Stomach (tissue), 4 donors: ENCODE measurements at regions not wholly inside any gene's neighbourhood (a gene's known extent, or its start where the extent isn't known, plus 50 kb on each side); places are given as distances from the start of the nearest gene placed in this dataset.

ENCODE experiments used
- CTCF ChIP-seq, 7 experiments: fragments of 450-650 bp in 4 of 7; fragments of 200-600 bp in 3 of 7; sonication (generic) in 3 of 7; IDR thresholded peaks; one replicate each; pipeline ENCODE4 v1.5.1; 2016 to 2019; ENCODE audit warnings: antibody characterized with exemption in 7 of 7, control low read depth in 2 of 7, mild to moderate bottlenecking in 1 of 7
- POLR2A ChIP-seq, 4 donors: fragments of 450-650 bp; IDR thresholded peaks; one replicate each; pipeline ENCODE4 v1.6.1; 2016; ENCODE audit warnings: antibody characterized with exemption in 4 of 4, control low read depth in 2 of 4, mild to moderate bottlenecking in 1 of 4, moderate library complexity in 1 of 4

- TF ChIP-seq POLR2A (IDR thresholded peaks at IDR 0.05): no peak
- TF ChIP-seq CTCF (IDR thresholded peaks at IDR 0.05): no peak
Measured at GRCh38 chr2:59737299-59737698, 816.2 kb downstream of the BCL11A start.
